Left forelimb (tissue), 1 donor: ENCODE measurements at regions not wholly inside any gene's neighbourhood (a gene's known extent, or its start where the extent isn't known, plus 50 kb on each side); places are given as distances from the start of the nearest gene placed in this dataset.

ENCODE experiments used
- DNase-seq: peaks from one replicate; pipeline ENCODE4 v3.0.0-alpha.2; 2018; ENCODE audit warnings: low spot score

DNA sequence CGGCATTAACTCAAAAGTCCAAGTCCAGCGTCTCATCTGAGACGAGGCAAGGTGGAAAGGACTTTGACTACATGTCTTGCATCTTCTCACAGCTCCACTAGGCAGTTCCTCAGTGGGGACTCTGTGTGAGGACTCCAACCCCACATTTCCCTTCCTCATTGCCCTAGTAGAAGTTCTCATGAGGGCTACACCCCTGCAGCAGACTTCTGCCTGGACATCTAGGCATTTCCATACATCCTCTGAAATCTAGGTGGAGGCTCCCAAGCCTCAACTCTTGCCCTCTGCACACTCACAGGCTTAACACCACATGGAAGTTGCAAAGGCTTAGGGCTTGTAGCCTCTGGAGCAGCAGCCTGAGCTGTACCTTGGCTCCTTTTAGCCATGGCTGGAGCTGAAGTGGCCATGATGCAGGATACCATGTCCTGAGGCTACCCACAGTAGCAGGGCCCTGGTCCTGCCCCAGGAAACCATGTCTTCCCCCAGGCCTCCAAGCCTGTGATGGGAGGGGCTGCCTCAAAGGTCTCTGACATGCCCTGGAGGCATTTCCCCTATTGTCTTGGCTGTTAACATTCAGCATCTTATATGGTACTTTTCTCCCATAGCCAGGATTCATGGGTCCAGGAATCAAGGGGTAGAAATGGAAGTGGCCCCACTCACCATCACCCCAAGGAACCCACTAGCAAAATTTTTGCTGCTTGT is 194.6 kb upstream of the KCNG1 start:
- DNase-seq, result no peak

GRCh38 chr20:51216850-51217249 is 193.9 kb upstream of the KCNG1 start:
- DNase-seq, result no peak

DNA sequence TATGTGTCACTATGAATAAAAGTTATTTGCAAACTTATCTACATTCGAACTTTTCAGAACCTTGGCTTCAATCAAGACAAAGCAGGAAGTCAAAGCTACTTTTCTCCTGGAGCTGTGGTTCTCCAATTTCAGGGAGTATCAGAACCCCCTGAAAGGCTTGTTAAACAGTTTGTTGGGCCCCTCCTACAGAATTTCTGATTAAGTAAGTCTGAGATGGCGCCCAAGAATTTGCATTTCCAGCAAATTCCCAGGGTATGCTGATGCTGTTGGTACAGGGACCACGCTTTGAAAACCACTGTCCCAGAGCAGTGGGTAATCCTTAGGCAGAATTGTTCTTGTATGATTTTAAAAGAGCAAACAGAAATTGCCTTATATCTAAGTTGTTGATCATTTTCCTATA is 189.9 kb upstream of the KCNG1 start:
- no peak for DNase-seq

GRCh38 chr20:51211191-51211590 is 188.3 kb upstream of the KCNG1 start:
- no peak for DNase-seq

GRCh38 chr20:51210084-51210483 is 187.2 kb upstream of the KCNG1 start:
- no peak for DNase-seq

- DNase-seq, result no peak
These were observed 185.3 kb upstream of the KCNG1 start for GRCh38 chr20:51208162-51208561.

- no peak for DNase-seq
These were observed 183.2 kb upstream of the KCNG1 start for GRCh38 chr20:51206032-51206662.

DNA sequence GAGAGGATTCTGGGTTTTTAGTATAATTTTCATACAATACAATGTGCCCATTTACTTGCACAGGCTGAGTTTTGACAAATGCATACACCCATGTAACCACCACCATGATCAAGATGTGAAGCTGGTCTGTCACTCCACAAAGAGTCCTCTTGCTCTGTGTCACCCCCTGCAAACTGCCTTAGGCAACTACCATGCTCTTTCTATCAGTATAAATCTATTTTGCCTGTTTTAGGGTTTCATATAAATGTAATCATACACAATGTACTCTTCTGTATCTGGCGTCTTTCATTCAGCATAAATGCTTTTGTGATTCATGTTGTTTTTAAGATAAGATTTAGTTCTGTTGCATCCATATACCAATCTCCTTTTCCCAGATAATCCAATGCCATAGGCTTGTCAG is 181.9 kb upstream of the KCNG1 start:
- DNase-seq, result no peak

DNA sequence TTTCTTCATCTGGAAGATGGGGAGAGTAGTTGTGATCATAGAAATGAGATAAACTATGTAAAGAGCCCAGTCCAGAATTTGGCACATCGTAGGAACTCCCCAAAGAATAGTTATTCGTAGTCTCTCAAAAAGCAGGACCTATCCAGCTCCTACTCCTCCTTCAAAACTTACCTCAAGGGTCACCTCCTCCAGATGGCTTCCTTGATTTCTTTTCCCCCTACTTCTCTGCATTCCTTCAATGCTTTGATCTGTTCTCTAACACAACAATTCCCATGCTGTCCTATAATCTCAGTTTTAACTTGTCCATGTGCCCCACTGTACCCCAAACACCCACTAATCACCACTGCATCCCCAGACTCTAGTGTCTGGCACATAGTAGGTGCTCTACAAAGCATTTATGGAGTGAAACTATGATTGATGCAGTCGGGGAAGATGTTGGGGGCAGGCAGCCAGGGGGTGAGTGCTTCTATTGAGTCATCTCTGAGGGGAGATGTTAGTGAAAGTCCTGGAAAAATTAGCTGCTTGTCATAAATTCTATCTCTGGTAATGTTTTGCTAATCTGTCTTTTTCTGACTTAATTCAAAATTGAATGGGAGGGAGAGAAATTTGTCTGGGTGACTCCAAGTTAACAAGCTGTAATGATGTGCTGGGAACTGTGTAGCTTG is 181.3 kb upstream of the KCNG1 start:
- no peak for DNase-seq

GRCh38 chr20:51202304-51202703 is 179.4 kb upstream of the KCNG1 start:
- DNase-seq, result no peak

GRCh38 chr20:51199920-51200319 is 177.0 kb upstream of the KCNG1 start:
- DNase-seq, result no peak

DNA sequence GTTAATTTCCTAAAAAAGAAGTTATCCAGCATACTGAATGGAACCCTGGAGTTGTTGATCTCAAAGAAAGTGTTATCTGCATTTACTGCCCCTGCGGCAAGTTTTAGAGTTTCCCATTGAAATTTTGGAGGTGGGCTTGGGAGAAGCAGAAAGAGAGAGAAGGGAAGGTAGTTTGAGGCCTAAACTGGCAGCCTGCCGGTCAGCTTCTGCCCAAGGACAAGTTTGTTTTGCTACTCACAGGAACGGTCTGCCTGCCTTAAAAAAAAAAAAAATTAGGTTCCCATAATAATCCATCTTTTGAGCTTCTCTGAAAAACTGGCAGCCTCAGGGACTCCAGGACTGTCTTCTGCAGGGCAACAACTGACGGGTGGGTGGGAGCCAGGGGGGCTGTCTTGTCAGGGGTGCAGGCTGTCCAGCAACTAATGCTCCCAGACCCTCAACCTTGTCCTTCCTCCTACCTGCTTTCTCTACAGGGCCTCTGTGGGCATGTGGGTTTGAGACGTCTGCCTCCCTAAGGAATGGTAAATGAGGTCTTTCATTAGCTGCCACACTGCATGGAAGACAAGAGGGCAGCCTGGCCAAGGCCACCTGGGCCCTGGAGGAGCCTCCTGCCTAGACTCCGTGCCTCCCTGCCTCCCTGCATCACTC is 176.1 kb upstream of the KCNG1 start:
- no peak for DNase-seq

DNA sequence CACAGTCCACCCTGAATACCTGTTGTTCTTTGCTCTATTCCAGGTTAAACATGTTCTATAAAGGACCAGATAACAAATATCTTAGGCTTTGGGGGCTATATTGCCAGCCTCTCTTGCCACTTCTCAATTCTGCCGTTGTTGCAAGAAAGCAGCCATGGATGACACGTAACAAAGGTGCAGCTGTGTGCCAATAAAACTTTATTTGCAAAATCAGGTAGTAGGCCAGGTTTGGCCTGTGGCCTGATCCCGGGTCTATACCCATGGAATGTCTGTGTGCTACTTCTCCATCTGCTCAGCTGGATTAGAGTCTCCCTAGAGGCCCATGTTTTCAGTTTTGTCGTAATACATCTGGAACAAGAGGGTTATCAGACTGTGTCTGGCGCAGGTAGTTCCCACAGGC is 175.3 kb upstream of the KCNG1 start:
- DNase-seq, result no peak

DNA sequence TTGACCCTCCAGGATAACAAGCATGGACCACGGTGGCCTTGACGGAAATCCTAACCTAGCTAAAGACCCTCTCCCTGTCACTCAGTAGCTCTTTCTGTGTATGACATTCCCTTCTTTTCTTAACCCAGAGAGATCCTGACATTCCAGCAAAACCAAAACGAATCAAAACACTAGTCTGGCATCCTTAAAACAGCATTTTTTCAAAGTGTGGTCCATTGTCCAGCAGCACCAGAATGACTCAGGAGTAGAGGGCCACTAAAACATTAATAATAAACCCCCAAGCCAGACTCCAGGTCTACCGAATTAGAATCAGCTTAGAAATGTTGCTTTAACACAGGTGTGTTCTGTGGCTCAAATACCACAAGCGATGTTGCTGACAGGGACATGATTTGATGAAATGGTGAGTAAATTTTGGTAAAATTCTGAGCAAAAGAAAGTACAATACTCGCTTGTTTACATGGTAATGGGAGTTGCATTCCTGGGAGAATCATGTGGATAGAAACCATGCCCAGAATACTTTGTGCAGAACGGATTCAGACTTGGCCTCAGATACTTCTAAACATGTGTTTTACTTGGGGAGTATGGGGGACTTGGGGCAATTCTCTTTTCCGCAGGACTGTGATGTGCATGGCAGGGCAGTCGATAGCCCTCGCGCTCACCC is 174.2 kb upstream of the KCNG1 start:
- no peak for DNase-seq

- no peak for DNase-seq
These were observed 173.1 kb upstream of the KCNG1 start for GRCh38 chr20:51195990-51196389.

DNA sequence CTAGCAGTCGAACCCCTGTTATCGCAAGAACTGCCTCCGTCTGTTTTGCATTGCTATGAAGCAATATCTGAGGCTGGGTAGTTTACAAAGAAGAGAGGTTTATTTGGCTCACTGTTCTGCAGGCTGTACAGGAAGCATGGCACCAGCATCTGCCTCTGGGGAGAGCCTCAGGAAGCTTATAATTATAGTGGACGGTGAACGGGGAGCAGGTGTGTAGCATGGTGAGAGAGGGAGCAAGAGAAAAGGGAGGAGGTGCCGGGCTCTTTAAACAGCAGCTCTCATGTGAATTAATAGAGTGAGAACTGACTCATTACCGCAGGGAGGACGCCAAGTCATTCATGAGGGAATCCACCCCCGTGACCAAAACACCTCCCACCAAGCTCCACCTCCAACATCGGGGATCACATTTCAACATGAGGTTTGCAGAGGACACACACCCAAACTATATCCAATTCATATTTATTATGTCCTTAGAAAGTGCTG is 172.6 kb upstream of the KCNG1 start:
- no peak for DNase-seq

- no peak for DNase-seq
These were observed 170.3 kb upstream of the KCNG1 start for GRCh38 chr20:51193066-51193772.

DNA sequence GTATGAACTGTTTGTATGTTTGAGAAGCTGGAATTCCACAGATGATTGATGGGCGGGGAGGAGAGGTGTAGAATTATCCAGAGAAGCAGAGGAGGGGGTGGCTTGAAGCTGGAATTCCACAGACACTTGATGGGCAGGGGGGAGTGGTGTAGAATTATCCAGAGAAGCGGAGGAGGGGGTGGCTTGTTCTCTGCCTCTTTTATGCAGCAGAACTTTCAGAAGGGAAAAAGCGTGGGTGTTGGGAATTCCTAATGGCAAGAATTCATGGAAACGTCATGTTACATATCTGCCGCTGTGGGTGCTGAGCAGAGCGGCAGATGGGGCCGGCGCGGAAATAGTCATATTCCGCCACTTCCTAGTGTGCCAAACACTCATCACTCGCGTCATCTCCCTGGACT is 167.9 kb upstream of the KCNG1 start:
- no peak for DNase-seq

DNA sequence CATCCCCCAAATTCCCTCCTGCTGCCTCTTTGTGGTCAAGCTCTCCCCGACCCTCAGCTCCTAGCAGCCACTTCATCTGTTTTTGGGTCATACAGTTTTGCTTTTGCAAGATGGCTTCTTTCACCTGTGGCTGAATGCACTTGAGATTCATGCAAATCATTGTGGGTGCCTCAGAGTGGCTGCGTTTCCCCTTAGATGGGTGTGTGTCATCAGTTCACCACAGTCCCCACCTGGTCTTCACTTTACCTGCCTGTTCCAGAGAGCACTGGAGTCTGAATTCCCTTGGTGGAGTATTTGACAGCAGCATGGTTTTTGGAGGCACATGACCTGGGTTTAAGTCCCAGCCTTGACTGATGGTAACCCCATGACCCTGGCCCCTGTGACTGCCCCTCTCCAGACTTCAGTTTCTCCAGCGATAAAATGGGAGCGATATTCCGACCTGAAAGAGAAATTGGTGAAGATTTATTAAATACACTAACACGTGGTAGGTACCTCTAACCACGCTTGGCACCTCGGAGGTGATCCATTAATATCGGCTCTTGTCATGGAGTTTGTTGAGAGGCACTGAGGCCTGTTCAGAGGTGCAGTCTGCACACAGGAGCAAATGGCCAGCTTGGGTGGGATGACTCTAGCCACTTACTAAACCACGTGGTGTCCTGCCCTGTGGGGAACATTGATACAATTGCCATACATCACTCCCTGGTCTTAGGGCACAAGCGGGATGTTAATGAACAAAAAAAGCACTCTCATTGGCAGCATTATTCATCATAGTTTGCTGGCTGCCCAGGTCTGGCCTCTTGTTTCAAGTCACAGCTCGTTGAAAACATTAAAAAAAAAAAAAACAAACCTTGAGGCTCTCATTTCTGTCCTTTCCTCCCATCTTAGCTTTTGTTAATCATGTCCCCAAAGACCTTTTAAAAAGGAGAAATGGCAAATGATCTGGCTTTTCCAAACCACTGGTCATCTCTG is 167.2 kb upstream of the KCNG1 start:
- no peak for DNase-seq

- no peak for DNase-seq
These were observed 166.0 kb upstream of the KCNG1 start for GRCh38 chr20:51188941-51189340.
